Choroid plexus epithelial cell (primary cell): ENCODE measurements at regions not wholly inside any gene's neighbourhood (a gene's known extent, or its start where the extent isn't known, plus 50 kb on each side); places are given as distances from the start of the nearest gene placed in this dataset.

ENCODE experiments used
- DNase-seq: peaks from one replicate; pipeline ENCODE4 v3.0.0-alpha.2; 2010; ENCODE audit warnings: low read depth
- H3K4me3 ChIP-seq: 2 replicates; pipeline ENCODE4 v1.5.1; 2011; ENCODE audit warnings: low read depth, mild to moderate bottlenecking, control low read depth, low read length, moderate library complexity
- CTCF ChIP-seq: conservative IDR thresholded peaks from 2 replicates; pipeline ENCODE4 v1.5.1; 2011; ENCODE audit warnings: low read depth, mild to moderate bottlenecking, control low read depth, inconsistent platforms, low read length, moderate library complexity

- no peak overlapping the region for H3K4me3 ChIP-seq
- no peak for DNase-seq
- no peak for TF ChIP-seq CTCF
Measured at GRCh38 chr12:89779090-89779489, 70.5 kb upstream of the ATP2B1 start.

- no peak overlapping the region for H3K4me3 ChIP-seq
- TF ChIP-seq CTCF: no peak
- DNase-seq: no peak
Measured at GRCh38 chr12:89777733-89778379, 69.2 kb upstream of the ATP2B1 start.

GRCh38 chr12:89775986-89776365 lies 67.3 kb upstream of the ATP2B1 start:
- no peak overlapping the region for H3K4me3 ChIP-seq
- TF ChIP-seq CTCF: no peak
- no peak for DNase-seq

- no peak overlapping the region for H3K4me3 ChIP-seq
- no peak for TF ChIP-seq CTCF
- DNase-seq: peak; percentile 29
Measured at GRCh38 chr12:89775063-89775985, 66.7 kb upstream of the ATP2B1 start.

- no peak for TF ChIP-seq CTCF
- DNase-seq: no peak
Measured at GRCh38 chr12:89774645-89775044, 66.0 kb upstream of the ATP2B1 start.

DNA sequence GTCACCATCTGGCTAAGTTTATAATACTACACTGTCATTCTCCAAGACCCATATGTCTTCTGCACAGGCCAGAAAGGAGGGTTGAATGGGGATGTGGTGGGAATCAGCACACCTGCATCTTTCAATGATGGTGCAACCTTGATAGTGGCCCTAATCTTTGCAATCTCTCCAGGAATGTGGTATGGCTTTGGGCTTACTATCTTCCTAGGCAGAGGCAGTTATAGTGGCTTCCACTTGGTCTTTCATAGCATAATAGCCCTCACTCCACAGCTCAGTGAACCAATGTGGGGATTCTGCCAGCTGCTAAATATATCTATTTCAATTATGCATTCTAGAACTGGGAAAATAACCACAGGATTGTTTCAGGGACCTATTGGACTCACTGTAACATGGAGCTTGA lies 61.8 kb upstream of the ATP2B1 start:
- DNase-seq: no peak
- H3K4me3 ChIP-seq: no peak overlapping the region
- TF ChIP-seq CTCF: no peak

More at GRCh38 chr12:89774645-89775044, 66.0 kb upstream of the ATP2B1 start:
- H3K4me3 ChIP-seq: no peak overlapping the region

- TF ChIP-seq CTCF: peak; percentile 30
- no peak for DNase-seq
- no peak overlapping the region for H3K4me3 ChIP-seq
Measured at GRCh38 chr12:89769483-89769818, 60.8 kb upstream of the ATP2B1 start.
